C4-2B (cell line): ENCODE measurements at regions not wholly inside any gene's neighbourhood (a gene's known extent, or its start where the extent isn't known, plus 50 kb on each side); places are given as distances from the start of the nearest gene placed in this dataset.

Experiments
- CTCF ChIP-seq: fragments of 450-650 bp; conservative IDR thresholded peaks from 2 replicates; pipeline ENCODE4 v1.5.1; 2017; ENCODE audit warnings: mild to moderate bottlenecking
- ZFX ChIP-seq: fragments of 450-650 bp; IDR thresholded peaks from 2 replicates; pipeline ENCODE4 v1.6.1; 2017

DNA sequence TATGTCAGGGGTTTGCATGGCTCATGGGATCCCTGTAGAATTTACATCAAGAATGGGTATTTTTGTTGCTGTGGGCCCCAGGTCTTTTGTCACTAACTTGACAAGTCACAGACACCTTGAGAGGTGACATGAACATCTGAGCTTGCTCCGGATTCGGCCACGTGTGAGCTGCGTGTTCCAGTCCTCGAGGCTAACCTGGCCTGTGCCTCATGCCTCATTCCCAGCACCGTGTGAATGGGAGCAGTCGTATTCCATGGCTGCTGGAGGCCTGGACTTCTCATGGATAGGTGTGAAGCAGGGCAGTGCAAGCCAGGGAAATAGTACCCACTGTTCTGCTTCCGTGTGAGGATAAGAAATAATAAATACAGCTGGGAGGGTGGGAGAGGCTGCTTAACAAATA lies 423.5 kb downstream of the OCA2 start:
- TF ChIP-seq CTCF (no peak), ZFX (no peak)
